Right renal cortex interstitium (tissue), 3 donors: ENCODE measurements at regions not wholly inside any gene's neighbourhood (a gene's known extent, or its start where the extent isn't known, plus 50 kb on each side); places are given as distances from the start of the nearest gene placed in this dataset.

Experiments used
- DNase-seq, 3 donors: peaks; one replicate each; pipeline ENCODE4 v3.0.0-alpha.2; 2013; ENCODE audit warnings: low read depth in 3 of 3, low spot score in 2 of 3

GRCh38 chr2:100627330-100628300, 64.8 kb downstream of the PDCL3 start:
- DNase-seq, result no peak

- DNase-seq, result no peak
These were observed 65.7 kb downstream of the PDCL3 start for GRCh38 chr2:100628506-100628905.

GRCh38 chr2:100629309-100629708, 66.5 kb downstream of the PDCL3 start:
- DNase-seq, result no peak

GRCh38 chr2:100630473-100630977, 67.7 kb downstream of the PDCL3 start:
- DNase-seq, result no peak

DNA sequence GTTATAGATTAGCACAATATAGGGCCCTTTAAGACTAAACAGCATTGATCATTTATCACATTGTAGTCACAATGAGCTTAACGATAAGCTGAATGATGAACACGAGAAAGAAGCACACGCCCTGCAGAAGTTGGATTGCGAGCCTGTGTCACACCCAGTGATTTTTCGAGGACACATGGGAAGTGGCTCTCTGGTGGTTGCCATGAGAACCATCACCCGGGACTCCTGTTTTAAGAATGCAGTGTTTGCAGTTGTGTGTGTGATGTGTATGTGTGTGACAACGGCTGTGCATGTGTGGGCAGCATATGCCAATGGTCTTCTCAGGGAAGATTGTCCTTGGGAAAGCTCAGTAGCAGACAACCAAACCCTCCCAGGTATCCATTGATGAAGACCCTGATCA, 69.2 kb downstream of the PDCL3 start:
- no peak for DNase-seq

DNA sequence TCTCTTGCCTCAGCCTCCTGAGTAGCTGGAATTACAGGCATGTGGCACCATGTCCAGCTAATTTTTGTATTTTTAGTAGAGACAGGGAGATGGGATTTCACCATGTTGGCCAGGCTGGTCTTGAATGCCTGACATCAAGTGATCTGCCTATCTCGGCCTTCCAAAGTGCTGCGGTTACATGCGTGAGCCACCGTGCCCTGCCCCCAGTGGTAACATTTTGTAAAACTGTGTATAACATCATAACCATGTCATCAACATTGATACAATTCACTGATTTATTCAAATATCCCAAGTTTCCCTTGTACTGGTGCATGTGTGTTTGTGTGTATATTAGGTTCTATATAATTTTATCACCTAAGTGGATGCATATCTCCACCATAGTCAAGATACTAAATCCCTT, 70.0 kb downstream of the PDCL3 start:
- DNase-seq, result no peak

GRCh38 chr2:100639588-100640390, 77.0 kb downstream of the PDCL3 start:
- DNase-seq, result no peak

- DNase-seq, result no peak
These were observed 77.8 kb downstream of the PDCL3 start for GRCh38 chr2:100640431-100641124.

GRCh38 chr2:100641125-100641435, 78.3 kb downstream of the PDCL3 start:
- no peak for DNase-seq

- DNase-seq, result no peak
These were observed 79.6 kb downstream of the PDCL3 start for GRCh38 chr2:100642425-100642824.

- DNase-seq, result no peak
These were observed 80.7 kb downstream of the PDCL3 start for GRCh38 chr2:100643467-100643866.

DNA sequence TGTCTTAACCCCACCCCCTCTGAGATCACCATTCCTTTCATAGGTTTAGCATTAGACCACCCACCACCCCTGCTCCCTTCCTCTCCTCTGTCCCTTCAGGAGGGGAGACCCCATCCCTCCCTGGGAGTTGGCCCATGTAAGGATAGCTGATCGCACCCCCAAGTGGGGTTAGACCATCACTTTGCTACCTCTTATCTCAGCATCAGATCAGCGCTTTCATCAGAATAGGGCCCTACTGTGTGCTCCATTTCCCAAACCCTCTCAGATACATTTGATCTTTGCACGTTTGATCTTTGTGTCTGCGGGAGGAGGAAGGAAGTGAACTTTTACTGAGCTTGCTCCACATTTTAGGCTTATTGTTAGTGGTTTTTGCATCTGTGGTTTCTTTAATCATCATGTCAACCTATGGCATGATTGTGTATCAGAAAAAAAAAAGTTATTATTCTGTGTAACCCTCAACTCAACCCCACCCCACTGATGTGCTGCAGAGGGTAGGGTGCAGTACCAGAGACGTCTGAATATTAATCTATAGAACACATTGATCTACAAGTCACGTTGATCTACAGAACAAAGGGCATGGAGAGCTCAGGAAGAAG, 81.2 kb downstream of the PDCL3 start:
- DNase-seq, result no peak

DNA sequence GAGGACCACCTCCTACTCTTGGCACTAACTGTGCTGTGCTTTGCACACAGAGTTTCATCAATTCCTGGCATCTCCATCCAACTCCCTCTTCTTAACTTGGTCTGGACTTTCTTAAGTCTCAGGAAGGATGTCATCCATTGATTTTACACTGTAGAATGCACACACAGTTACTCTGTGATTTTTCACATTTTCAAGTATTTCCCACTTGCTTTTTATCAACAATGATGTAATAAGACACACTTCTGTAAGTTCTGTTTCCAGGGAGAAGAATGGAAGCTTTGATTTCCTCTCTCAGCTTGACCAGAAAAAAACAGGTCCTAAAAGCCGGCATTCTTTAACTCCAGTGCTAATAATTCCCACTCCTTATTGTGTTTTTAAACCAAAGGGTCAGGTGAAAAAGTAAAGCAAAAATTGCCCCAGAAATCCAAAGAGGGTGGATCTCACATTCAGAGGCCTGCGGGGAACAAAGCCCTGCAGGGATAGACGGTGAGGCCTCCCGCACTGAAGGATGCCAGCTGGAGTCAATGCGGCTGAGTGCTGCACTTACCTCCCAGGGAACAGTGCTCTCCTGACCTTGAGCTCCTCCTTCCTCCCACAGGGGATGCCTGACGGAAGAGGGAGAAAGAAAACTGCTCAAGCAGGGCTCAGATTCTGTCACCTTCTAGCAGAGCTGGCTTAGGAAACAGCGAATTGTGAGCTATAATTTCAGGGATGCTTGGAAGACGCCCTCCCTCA, 83.1 kb downstream of the PDCL3 start:
- no peak for DNase-seq

DNA sequence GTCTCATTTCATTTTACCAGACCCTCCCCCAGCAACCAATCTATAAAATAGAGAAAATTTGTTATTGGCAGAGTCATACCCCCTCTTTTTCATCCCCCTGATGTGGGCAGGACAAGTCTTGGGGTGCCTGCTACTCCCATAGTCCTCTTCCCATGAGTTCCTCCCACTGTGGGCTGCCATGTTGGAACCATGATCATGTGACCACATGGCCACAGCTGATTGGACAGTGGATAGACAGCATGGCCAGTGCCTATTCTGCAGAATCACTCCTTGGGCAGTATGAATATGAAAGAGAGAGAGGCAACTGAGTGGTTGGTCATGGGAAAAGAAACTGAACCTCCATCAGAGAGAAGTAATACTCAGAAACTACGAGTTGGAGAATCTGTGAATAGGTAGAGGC, 84.9 kb downstream of the PDCL3 start:
- DNase-seq, result no peak

DNA sequence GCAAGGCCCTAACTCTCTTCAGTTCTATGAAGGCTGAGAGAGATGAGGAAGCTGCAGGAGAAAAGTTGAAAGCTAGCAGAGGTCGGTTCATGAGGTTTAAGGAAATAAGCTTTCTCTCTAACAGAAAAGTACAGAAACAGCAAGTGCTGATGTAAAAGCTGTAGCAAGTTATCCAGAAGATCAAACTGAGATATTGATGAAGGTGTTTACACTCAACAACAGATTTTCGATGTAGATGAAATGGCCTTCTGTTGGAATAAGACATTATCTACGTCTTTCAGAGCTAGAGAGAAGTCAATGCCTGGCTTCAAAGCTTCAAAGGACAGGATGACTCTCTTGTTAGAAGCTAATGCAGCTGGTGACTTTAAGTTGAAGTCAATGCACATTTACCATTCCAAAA, 87.4 kb downstream of the PDCL3 start:
- no peak for DNase-seq

DNA sequence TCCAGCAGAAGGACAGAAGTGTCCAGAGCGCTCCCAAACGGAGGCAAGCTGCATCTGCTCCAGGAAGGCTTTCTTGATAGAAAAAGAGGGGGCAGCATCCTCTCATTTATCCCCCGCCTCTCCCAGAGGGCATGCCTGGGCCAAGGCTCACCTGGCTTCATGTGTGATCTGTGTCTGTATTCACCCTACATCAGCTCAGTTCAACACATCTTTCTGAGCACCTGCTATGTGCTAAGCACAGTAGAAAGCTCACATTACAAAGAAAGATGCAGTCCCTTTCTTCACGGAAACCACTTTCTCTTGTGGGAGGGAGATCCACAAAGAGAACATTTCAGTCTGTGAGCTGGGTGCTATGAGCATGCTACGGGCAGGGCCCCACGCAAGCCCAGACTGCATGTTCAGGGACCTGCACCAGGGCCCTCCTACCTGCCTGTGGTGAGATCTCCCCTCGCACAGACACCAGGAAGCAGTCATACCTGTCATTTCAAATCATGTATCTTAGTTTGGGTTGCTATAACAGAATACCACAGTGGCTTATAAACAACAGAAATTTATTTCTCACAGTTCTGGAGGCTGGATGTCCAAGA, 90.7 kb downstream of the PDCL3 start:
- no peak for DNase-seq

DNA sequence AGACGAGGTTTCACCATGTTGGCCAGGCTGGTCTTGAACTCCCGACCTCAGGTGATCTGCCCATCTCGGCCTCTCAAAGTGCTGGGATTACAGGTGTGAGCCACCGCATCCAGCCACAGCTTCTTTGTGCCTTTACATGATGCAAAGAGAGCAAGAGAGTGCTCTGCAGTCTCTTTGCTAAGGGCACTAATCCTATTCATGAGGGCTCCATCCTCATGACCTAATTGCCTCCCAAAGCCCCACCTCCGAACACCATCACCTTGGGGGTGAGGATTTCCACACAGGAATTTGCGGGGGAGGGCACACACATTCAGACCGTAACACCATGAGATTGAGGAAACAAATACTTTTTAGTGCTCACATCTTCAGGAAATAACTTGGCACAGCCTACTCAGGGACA, 91.8 kb downstream of the PDCL3 start:
- no peak for DNase-seq

GRCh38 chr2:100655446-100655845, 92.7 kb downstream of the PDCL3 start:
- no peak for DNase-seq

GRCh38 chr2:100655936-100656534, 93.2 kb downstream of the PDCL3 start:
- no peak for DNase-seq
